ENCODE measurements at regions not wholly inside any gene's neighbourhood (a gene's known extent, or its start where the extent isn't known, plus 50 kb on each side); places are given as distances from the start of the nearest gene placed in this dataset.

DNA sequence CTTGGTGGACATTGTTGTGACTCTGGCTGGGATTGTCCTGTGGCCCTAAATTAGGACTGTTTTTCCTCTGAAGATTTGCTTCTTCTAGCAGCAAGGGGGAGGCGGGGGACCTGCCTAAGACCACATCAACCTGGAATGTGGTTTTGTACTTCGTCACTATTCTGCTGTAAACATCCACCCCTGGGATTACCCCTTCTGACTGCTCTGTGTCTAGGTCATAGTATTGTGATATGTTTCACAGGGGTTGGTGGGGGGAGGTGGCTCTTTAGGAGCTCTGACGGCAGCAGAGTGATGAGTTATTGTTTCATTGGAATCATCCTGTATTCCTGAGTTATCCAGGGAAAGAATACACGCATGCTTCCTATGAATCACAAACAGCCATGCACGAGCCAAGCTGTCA lies 226.4 kb upstream of the MYT1L start:
- no peak for DNase-seq

DNA sequence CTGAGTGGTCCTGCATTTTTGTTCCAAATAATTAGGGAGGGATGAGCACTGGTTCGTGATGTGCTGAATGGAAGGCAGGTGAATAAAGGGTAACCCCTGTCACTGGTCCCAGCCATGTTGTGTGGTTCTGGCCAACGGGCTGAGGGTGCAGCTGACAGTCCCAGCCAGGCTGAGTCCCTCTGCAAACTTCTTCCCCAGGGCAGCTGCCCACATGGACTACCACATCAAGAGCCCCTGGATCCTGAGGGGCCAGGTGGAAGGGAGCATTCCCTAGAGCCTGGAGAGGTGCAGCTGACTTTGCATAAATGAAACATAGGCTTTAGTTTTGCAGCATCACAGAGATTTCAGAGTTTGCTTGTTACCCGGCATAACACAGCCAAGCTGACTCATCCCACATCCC lies 219.8 kb upstream of the MYT1L start:
- no peak for DNase-seq

DNA sequence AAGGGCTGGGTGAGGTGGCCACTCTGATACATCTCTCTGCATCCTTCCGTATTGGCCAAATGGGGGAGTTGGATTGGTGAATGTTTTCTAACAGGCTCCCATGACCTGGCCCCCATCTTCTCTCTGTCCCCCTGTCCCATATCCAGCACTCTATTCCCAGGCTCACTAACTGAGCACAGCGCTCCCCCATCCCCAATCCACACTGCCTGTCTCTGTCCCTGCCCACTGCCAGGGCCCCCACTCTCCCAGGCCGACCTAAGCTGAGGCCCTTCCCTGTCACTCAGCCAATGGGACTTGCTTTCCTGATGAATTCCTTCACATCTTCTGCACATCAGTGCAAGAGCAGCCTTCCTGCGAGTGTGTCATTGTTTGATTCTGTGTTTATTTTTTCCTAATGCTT lies 216.8 kb upstream of the MYT1L start:
- no peak for DNase-seq

DNA sequence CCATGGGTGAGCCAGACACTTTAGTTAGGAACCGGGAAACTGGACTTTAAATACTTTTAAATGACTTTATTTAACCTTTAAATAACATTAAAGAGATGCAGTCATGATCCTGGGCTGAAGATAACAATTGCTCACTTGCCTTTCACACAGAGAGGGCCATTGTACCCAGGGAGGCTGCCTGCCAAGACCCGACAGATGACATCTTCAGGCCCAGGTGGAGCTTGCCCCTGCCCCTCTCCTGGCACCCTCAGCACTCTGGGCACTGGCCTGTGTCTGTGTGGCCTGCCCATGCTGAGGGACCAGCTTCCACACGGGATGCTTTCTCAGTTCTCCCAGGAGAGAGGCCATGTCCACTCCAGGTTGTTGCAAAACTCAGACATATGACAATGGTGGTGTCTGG lies 216.4 kb upstream of the MYT1L start:
- no peak for DNase-seq

DNA sequence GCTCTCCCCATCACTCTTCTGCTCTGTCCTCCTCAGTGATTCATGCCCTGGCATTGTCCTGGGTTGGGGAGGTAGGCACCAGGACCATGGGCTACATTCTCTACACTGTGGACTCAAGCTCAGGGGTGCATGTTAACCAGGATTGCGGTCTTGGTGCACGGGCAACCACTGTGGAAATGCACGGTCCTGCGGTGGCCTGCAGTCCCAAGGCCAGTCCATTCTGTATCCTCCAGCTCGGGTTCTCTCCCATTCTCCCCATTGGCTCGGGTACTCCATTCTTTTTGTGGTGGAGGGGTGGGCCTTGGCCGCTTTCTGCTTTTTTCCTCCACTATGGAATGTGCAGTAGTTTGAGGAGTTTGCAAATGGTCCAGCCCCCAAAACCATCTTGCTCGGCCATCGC lies 215.0 kb upstream of the MYT1L start:
- DNase-seq, result no peak

DNA sequence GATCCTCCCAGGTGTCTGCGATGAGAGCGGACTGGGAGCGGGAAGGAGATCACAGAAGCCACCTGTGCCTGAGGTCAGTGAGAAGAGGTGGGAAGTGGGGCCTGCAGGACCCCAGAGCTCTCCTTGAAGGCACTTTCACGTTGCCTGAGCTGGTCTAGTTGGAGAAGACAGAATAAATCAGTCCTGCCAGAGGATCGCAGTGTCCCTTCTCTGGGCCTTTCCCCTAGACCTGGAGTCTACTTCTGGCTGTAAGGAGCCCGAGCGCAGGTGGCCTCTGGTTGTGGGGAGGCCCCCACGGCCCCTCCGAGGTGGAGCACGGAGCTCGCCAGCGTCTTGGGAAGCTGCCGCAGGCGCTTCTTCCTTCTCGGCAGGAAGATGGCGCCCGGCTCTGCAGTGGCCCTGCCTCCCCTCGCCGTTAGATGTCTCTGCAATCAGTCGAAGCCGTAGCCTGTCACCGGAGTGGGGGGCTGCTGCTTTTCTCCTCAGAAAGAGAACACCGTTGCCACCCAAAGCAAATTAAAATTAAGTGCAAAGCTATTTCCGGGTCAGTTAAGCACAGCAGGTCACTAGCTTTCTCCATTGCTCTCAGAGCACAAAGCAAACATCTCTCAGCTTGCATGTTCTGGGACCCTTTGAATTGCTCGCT lies 212.0 kb upstream of the MYT1L start:
- DNase-seq, result no peak

DNA sequence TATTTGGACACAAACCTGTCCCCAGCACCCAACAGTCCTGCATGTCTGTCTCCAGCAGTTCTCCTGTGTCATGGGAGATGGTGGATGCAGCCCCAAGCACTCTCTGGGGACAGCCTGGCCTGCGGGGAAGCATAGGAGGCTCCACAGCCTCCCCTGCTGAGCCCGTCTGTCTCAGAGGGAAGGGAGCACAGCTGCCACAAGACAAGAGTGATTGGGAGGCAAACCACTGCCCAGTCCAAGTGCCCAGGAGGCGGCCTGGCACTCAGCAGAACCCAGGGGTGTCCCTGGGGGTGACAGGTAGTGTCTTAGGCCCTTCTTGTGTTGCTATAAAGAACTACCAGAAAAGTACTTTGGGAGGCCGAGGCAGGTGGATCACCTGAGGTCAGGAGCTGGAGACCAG lies 211.2 kb upstream of the MYT1L start:
- no peak for DNase-seq

DNA sequence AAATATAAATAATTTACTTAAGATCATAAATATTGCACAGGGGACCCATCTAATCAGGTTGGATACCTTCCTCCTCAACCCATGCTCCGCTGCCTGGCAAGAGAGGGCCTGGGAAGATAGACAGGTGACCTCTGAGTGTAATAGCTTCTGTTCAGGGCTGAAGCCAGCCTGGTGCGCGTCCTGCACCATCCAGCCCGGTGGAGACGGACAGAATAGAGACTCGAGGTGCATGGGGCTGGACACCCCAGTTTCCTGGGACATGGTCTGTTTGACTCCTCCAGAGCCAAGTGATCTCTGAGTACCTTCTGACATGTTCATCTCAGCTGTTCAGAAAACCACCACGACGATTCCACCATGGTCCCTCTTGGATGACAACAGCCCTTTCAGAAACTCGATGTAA lies 209.3 kb upstream of the MYT1L start:
- DNase-seq, result no peak

DNA sequence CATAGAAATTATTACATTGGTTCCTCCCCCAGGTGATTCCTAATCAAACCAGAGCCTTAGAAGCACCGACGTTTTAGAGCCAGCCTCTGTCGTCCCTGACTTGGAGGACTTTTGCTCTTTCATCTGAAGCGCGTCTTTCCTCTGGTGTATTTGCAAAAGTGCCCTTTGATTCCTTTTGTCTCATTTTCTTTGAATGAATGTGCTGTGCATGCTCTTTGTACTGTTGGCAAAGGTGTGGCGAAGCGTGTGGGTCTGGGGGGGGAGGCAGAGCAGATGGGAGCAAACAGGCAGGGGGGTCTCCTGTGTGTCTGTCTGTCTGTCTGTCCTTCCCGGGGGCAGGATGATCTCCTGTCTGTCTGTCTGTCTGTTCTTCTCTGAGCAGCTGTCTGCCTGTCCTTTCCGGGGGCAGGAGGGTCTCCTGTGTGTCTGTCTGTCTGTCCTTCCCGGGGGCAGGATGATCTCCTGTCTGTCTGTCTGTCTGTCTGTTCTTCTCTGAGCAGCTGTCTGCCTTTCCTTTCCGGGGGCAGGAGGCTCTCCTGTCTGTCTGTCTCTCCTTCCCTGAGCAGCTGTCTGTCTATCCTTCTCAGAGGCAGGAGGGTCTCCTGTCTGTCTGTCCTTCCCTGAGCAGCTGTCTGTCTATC lies 205.5 kb upstream of the MYT1L start:
- DNase-seq, result no peak

DNA sequence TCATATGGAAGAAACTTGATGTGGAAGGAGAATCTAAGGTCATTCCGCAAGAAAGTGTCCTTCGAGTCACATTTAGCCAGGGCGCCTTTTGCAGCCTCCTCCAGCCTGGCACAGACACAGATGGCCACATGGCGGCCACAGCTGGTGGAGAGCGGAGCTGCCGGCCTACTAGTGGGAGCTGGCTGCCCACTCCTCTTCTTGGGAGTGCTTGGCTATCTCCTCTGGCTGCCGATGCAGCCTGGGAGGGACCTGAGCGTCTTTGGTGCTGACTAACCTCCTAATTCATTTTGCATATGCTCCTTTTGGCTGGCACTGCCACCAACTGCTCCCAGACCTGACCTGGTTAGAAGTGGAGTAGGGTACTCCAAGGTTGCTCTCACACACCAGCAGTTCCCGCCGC lies 199.3 kb upstream of the MYT1L start:
- no peak for DNase-seq

DNA sequence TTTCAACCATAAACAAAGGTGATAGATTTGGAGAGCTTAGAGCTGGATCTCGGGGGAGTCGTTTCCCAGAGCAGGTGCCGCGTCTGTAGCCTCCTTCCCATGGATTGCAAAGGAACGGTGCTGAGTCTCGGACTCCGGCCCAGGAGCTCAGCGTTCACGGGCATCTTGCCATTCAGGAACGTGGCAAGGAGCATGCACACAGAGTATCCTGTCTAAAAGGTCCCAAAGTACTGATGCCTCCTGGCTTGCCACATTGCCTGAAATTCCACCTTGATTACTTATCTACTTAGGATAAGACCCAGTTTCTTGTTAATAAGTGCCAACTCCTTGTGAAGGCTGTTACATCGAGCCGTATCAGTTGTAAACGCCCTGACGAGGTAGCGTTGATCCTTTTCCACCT lies 197.8 kb upstream of the MYT1L start:
- no peak for DNase-seq

DNA sequence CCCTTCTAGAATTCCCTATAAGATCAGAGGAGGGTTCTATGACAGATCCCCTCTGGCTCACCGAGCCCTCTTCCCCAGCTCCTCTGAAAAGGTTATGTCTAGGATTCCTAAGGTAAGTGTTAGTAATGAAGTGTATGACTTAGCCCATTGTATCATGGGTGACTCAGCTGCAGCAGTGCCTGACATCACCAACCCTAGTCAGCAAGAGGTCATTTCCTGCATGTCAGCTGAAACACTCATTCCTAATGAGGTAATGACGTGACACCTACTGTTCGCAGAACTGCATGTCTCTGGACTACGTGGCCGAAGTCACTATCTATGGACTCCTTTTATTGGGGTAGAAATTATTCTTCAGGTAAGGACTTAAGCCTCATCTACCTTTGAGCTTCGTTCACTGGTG lies 196.1 kb upstream of the MYT1L start:
- DNase-seq, result no peak

DNA sequence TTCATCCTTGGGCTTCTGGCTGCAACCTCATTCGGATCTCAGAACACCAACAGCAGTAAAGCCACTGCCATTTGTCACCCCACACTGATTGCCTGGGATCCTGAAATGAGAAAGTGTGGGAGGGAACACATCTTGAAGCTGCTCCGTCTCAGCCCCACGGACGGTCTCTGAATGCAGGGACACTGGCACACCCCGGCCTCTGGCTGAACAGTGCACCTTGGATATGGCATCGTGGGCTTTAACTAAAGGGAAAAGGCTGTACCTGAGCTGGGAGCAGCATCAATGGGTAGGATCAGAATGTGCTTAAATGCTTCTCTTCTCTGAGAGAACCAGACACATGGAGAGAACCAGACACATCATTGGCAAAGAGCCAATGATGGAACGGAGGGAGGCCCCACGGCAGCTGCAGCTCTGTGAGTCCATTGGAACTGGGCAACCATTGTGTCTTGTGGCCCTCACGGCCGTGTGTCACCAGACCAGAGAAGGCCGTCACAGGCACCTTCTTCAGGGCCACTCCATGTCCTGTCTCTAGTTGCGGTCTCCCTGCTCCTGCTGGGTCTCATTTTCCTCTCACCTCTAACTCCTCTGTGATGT lies 193.4 kb upstream of the MYT1L start:
- no peak for DNase-seq

DNA sequence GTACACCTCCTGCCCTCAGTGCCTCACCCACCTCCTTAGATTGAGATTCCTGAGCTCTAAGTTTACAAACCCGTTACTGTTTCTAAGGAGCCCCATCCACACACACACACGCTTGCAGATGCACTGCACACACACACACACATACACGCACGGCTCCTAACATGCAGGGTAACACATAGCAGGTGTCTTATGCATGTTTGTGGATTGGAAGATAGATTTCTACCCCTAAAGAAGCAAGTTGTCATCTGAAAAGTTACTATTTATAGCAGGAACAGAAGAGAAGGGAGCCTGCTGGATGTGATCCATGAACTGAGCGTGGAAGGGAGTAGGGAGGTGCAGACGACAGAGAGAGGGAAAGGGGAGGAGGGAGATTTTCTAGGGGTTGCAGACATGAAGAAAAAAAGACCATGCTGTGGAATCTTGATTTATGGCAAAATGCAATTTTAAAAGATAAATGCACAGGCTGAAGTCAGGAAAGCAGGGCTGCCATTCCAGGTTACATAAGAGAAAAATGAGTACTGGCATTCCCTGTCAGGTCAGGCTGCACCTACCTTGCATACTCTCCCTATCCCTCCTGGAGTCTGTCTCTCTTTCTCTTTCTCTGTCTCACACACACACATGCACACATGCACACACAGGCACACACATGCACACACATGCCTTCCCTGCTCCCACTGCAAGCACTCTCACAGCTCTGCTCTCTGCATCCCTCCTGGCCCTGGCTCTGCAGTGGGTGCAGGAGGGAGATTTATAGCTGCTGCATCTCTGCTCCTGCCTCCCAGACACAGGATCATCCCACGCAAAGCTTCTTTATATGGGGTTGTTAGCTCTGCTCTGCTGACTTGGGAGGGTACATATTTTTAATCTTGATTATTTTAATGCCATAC lies 192.6 kb upstream of the MYT1L start:
- DNase-seq, result no peak

DNA sequence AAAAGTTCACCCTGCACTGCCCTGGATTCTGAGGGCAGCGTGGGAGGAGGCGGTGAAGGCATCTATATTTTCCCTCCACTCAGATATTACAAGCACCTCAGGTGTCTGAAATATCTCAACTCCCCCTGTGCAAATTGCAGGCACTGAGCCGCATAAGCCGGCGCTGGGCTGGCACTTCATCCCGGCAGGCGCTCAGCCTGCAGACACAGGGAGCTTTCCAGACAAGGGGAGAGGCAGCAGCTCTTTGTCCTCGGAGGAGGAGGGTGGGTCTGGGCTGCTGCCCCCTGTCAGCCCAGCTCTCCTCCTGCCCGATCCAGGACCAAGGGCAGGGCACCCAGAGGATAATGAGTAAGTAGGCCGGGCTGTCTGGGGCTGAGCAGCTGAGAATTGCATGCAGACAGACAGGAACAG lies 189.3 kb upstream of the MYT1L start:
- no peak for DNase-seq

DNA sequence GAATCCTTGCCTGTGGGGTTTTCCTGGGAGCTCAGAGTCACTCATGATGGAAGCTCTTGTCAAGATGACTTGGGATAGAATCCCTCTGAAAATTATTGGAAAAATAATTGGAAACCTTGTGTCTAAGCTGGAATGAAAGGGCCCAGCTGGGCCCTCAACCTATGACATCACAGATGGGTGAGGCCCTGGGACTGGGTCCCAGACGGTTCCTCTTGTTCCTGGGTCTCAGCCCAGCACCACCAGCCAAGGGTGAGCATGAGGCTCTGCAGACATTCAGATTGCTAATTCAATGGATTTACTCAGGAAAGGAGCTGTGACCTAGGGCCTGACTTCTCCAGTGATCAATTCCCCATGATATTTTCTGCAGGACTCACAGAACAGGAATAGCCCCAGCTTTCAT lies 188.3 kb upstream of the MYT1L start:
- no peak for DNase-seq

DNA sequence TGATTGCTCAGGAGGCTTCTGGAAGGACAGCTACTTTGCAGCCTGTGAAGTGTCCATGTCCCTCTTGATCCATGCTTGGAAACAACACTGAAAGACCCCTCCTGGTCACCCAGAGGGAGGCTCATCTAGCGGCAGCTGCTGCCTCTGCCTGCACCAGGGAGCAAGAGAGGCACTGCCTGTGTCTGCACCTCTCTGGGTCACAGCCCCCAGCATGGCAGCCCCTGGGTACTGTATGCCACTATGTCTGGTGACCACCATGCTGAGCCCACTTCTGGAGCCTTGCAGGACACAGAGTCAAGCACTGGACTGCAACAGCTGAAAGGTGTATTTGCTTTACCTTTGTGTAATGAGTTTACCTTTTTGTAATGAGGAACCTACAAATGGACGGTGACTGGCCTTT lies 186.3 kb upstream of the MYT1L start:
- no peak for DNase-seq

DNA sequence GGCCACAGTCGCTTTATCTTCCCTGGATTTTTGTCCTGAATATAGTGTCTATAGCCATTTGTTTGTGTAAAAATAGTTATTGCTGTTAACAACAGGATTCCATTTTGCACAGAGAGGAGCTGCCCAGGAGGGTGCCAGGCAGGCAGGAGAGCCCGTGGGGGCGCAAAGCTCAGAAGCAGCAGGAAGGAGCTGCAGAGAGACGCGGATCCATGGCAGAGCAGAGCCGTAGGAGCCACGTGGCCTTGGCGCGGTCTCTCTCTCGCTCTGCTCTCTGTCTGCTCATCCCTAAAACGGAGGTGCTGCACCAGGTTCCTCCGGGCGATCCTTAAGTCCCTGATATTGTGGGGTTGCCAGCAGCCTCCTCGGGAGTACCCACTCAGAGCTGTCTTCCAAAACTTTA lies 185.3 kb upstream of the MYT1L start:
- DNase-seq, result no peak

DNA sequence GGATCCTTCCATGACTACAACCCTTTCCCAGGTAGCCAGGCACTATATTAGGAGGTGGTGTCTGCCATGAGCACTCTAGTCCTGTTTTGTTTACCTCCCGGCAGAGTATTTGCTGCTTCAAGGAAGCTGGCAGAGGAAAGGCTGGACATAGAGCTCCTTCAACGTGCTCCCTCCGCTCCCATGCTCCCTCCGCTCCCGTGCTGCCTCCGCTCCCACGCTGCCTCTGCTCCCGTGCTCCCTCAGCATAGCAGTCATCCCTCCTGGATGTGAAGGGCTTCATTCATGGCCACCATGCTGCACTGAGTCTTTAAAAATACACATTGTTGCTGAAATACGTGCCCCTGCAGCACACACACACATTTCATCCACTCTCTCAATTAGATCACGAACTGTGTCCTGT lies 181.9 kb upstream of the MYT1L start:
- no peak for DNase-seq

DNA sequence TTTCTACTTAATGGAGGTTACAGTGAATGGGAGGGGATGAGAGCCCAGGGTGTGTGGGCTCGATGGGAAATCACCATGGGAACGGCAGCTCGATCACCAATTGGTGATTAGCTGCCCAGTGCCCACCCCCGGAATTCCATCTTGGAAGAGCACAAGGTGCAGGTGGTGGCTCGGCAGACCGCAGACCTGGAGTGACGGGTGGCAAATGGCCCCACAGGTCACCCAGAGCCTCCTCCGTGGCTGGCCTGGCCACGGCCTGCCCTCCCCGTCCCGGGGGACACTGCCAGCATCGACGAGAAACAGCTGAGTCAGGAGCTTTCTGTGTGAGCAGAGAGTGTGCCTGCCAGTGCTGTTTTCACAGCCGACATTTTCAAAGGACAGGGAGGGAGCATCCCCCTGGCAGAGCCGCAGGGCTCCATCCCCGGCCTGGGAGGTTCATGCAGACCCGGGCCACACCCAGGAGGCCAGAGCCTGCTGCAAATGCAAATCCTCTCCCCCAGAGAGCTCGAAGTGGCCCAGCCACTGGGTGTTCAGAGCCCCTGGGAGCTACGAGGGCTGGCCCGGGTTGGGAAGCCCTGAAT lies 176.4 kb upstream of the MYT1L start:
- DNase-seq, result no peak

DNA sequence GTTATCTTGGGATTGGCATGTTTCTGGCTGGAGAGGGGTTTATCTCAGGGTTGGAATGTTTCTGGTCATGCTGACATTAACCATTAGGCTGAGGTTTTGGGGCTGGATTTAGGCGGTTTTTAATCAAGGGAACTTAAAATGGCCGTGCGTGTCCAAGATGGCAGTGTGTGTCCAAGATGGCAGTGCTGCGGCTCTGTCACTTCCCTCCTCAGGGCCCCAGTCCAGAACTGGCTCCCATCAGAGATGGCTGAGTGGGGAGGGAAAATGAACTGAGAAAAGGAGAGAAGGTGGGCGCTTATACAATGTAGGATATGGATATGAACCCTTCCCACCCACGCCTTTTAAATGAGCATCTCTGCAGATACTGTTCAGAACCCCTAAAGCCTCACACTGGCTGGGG lies 175.5 kb upstream of the MYT1L start:
- DNase-seq, result no peak

DNA sequence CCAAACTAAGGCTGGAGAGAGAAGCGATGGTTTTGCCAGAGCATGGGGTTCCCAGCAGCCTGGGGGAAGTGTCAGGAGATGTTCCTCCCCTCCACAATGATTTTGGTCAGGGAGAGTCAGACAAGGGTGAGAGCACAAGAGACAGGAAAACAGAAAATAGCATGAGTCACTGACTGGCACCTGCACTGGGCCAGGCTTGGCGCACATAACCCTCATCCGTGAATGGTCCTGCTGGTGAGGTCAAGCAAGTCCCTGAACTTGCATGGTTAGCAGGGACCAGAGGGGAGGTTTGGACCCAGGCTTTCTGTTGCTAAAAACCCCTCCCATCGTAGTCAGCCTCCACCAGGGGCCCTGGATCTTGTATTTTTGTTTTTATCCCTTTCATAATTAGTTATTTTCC lies 174.5 kb upstream of the MYT1L start:
- DNase-seq, result no peak

DNA sequence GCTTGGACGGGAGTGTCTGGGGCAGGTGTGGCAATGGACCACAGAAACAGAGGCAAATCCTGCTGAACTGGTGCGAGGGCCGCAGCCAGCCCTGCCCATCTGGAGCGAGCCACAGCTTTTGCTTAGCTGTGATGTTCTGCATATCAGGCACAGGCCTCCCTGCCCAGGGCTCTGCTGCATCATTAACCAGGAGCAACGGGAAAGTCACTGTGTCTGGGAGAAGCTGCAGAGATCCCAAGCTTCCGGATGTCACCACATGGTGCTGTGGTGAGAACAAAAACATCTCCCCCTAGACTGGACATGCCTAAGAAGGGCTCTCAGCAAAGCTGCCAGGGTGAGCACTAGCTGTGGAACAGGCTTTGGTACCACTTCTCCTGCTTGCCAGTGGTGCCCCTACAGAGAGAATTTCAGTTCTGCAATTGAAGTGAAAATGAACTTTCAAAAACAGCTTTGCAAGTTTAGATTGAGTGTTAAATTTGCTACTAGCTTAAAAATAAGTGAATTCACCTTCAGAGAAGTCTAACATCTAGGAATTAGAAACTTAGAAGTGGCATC lies 172.9 kb upstream of the MYT1L start:
- no peak for DNase-seq

All from CD4-positive, alpha-beta T cell treated with Interferon gamma for 1 hour (primary cell).